ENCODE measurements at regions not wholly inside any gene's neighbourhood (a gene's known extent, or its start where the extent isn't known, plus 50 kb on each side); places are given as distances from the start of the nearest gene placed in this dataset.
"Not testable (repeated sequence)": the region's sequence is repeated elsewhere in the genome, so short reads cannot be mapped to it uniquely, and the experiment has no call there.

- H3K9me3 ChIP-seq = no peaks in the 10 kb centered on the region
- no peaks in the 10 kb centered on the region for H3K36me3 ChIP-seq
- ATAC-seq = no peak
- 78 to 85% methylated on average over 2 to 3 of the region's 3 CpGs for WGBS, 2 donors (ENCODE audit: low coverage in 1 of 2)
- H3K27ac ChIP-seq = no peak overlapping the region
- H3K4me1 ChIP-seq = peaks cover 0 to 17% (median 3%) of the 10 kb centered on the region in 3 donors
- TF ChIP-seq CTCF (IDR thresholded peaks at IDR 0.05) = no peak
- TF ChIP-seq POLR2AphosphoS5 (IDR thresholded peaks at IDR 0.05) = no peak
- TF ChIP-seq POLR2A (IDR thresholded peaks at IDR 0.05) = no peak
- no peak for TF ChIP-seq EP300 (IDR thresholded peaks at IDR 0.05)
- no peak overlapping the region for H3K4me3 ChIP-seq
- no peaks in the 10 kb centered on the region for H3K27me3 ChIP-seq
Measured at GRCh38 chr11:112345166-112345565, 84.5 kb upstream of the PLET1 start.

GRCh38 chr11:112345706-112346105 lies 85.0 kb upstream of the PLET1 start:
- no peaks in the 10 kb centered on the region for H3K9me3 ChIP-seq
- H3K4me3 ChIP-seq = no peak overlapping the region
- H3K27me3 ChIP-seq = no peaks in the 10 kb centered on the region
- H3K4me1 ChIP-seq = peaks cover 0 to 17% (median 3%) of the 10 kb centered on the region in 3 donors
- WGBS, 2 donors (ENCODE audit: low coverage in 1 of 2) = 73% methylated on average over 3 of the region's 4 CpGs; no CpG with 5 or more reads in 1 of the 2 donors
- no peak for TF ChIP-seq POLR2A (IDR thresholded peaks at IDR 0.05)
- no peak for TF ChIP-seq POLR2AphosphoS5 (IDR thresholded peaks at IDR 0.05)
- no peak for TF ChIP-seq CTCF (IDR thresholded peaks at IDR 0.05)
- no peak for TF ChIP-seq EP300 (IDR thresholded peaks at IDR 0.05)
- H3K27ac ChIP-seq = no peak overlapping the region
- no peak for ATAC-seq
- no peaks in the 10 kb centered on the region for H3K36me3 ChIP-seq

- no peaks in the 10 kb centered on the region for H3K27me3 ChIP-seq
- H3K9me3 ChIP-seq = no peaks in the 10 kb centered on the region
- TF ChIP-seq POLR2A (IDR thresholded peaks at IDR 0.05) (no peak), POLR2AphosphoS5 (IDR thresholded peaks at IDR 0.05) (no peak), EP300 (IDR thresholded peaks at IDR 0.05) (no peak)
- WGBS, 2 donors (ENCODE audit: low coverage in 1 of 2) = 96 to 100% methylated on average over 4 of the region's 5 CpGs
- peaks cover 0 to 17% (median 3%) of the 10 kb centered on the region in 3 donors for H3K4me1 ChIP-seq
- no peak overlapping the region for H3K27ac ChIP-seq
- ATAC-seq = no peak
- H3K36me3 ChIP-seq = no peaks in the 10 kb centered on the region
- H3K4me3 ChIP-seq = no peak overlapping the region
Measured at GRCh38 chr11:112346586-112346985, 85.9 kb upstream of the PLET1 start.

GRCh38 chr11:112348480-112349029 lies 87.9 kb upstream of the PLET1 start:
- no peaks in the 10 kb centered on the region for H3K9me3 ChIP-seq
- H3K4me1 ChIP-seq = peaks cover 0 to 9% (median 0%) of the 10 kb centered on the region in 3 donors
- no peak for ATAC-seq
- no peak overlapping the region for H3K27ac ChIP-seq
- 80 to 100% methylated on average over 2 to 4 of the region's 6 CpGs for WGBS, 2 donors (ENCODE audit: low coverage in 1 of 2)
- H3K36me3 ChIP-seq = no peaks in the 10 kb centered on the region
- no peak overlapping the region for H3K4me3 ChIP-seq
- no peaks in the 10 kb centered on the region for H3K27me3 ChIP-seq
- TF ChIP-seq CTCF (IDR thresholded peaks at IDR 0.05) (no peak), POLR2AphosphoS5 (IDR thresholded peaks at IDR 0.05) (no peak), EP300 (IDR thresholded peaks at IDR 0.05) (no peak), POLR2A (IDR thresholded peaks at IDR 0.05) (no peak)

- H3K4me3 ChIP-seq, ATAC-seq, H3K27me3 ChIP-seq, H3K9me3 ChIP-seq, H3K36me3 ChIP-seq, H3K27ac ChIP-seq, H3K4me1 ChIP-seq: not testable (repeated sequence)
- 95 to 100% methylated on average over 3 of the region's 3 CpGs for WGBS, 2 donors (ENCODE audit: low coverage in 1 of 2)
Measured at GRCh38 chr11:112351423-112351822, 90.8 kb upstream of the PLET1 start.

- TF ChIP-seq POLR2A (IDR thresholded peaks at IDR 0.05) (no peak), POLR2AphosphoS5 (IDR thresholded peaks at IDR 0.05) (no peak), EP300 (IDR thresholded peaks at IDR 0.05) (no peak), CTCF (IDR thresholded peaks at IDR 0.05) (no peak)
- 53 to 81% methylated on average over 2 of the region's 2 CpGs for WGBS, 2 donors (ENCODE audit: low coverage in 1 of 2)
- Histone ChIP-seq H3K36me3 (no peaks in the 10 kb centered on the region), H3K27me3 (no peaks in the 10 kb centered on the region), H3K27ac (no peak overlapping the region), H3K4me1 (no peaks in the 10 kb centered on the region), H3K4me3 (no peak overlapping the region), H3K9me3 (no peaks in the 10 kb centered on the region)
- ATAC-seq = no peak
Measured at GRCh38 chr11:112352907-112353306, 92.2 kb upstream of the PLET1 start.
